Sigmoid colon (tissue), 6 donors: ENCODE measurements at regions not wholly inside any gene's neighbourhood (a gene's known extent, or its start where the extent isn't known, plus 50 kb on each side); places are given as distances from the start of the nearest gene placed in this dataset.

Experiments used
- DNase-seq: peaks from one replicate; pipeline ENCODE4 v3.0.0-alpha.2; 2019
- H3K27ac ChIP-seq, 4 donors: fragments of 200-600 bp; sonication (generic); one replicate each; pipeline ENCODE4 v1.5.1; 2016 to 2019; ENCODE audit warnings: mild to moderate bottlenecking in 1 of 4
- H3K27me3 ChIP-seq, 3 donors: fragments of 200-600 bp; sonication (generic); one replicate each; pipeline ENCODE4 v1.5.1; 2019; ENCODE audit warnings: mild to moderate bottlenecking in 1 of 3
- H3K36me3 ChIP-seq, 4 donors: fragments of 200-600 bp; sonication (generic); one replicate each; pipeline ENCODE4 v1.5.1; 2016 to 2019
- H3K4me1 ChIP-seq, 4 donors: fragments of 200-600 bp; sonication (generic); one replicate each; pipeline ENCODE4 v1.5.1; 2017 to 2019
- H3K4me3 ChIP-seq, 4 donors: fragments of 200-600 bp; sonication (generic); one replicate each; pipeline ENCODE4 v1.5.1; 2017 to 2019; ENCODE audit warnings: mild to moderate bottlenecking in 2 of 4, moderate library complexity in 1 of 4
- H3K9me3 ChIP-seq, 4 donors: fragments of 200-600 bp in 3 of 4; sonication (generic) in 3 of 4; one replicate each; pipeline versions ENCODE4 v1.5.1 to v1.6.1; 2013 to 2019
- EP300 ChIP-seq, 4 donors: sonication (generic); formaldehyde crosslinking; IDR thresholded peaks; one replicate each; pipeline ENCODE4 v1.6.1; 2017; ENCODE audit warnings: antibody characterized with exemption in 4 of 4
- POLR2A ChIP-seq, 2 donors: fragments of 450-650 bp; IDR thresholded peaks; one replicate each; pipeline ENCODE4 v1.6.1; 2016; ENCODE audit warnings: antibody characterized with exemption in 2 of 2, mild to moderate bottlenecking in 2 of 2, moderate library complexity in 2 of 2
- POLR2AphosphoS5 ChIP-seq, 4 donors: sonication (generic); formaldehyde crosslinking; IDR thresholded peaks; one replicate each; pipeline ENCODE4 v1.6.1; 2017; ENCODE audit warnings: antibody characterized with exemption in 4 of 4
- WGBS, 2 donors: extraction: QIAGEN DNeasy Blood & Tissue Kit; methylation state at CpG; one replicate each; pipeline ENCODE4 v1.1.7; 2013; 5-methylcytosine and 5-hydroxymethylcytosine counted together
- intact Hi-C: fragments of 100-400 bp; cut with DNase I; formaldehyde crosslinking; loops from one replicate; pipeline ENCODE4 v1.15.1; 2023
- TF ChIP-seq, protein P1 (sequence below), 4 experiments: fragments of 450-650 bp in 3 of 4; fragments of 200-600 bp in 1 of 4; IDR thresholded peaks; one replicate each; pipeline ENCODE4 v1.5.1; 2016 to 2019; ENCODE audit warnings: antibody characterized with exemption in 4 of 4, mild to moderate bottlenecking in 3 of 4, moderate library complexity in 2 of 4
- donor health status: healthy with polysubstance abuse.
- donor health status: healthy.

- no peak for DNase-seq
- no peaks in the 10 kb centered on the region for H3K4me1 ChIP-seq
- 69 to 79% methylated on average over 5 of the region's 5 CpGs for WGBS, 2 donors
- intact Hi-C loops: no loop called here
- no peaks in the 10 kb centered on the region for H3K36me3 ChIP-seq
- TF ChIP-seq POLR2A (IDR thresholded peaks at IDR 0.05): no peak
- no peak for TF ChIP-seq POLR2AphosphoS5 (IDR thresholded peaks at IDR 0.05)
- no peak for TF ChIP-seq EP300 (IDR thresholded peaks at IDR 0.05)
- TF ChIP-seq, protein P1, sequence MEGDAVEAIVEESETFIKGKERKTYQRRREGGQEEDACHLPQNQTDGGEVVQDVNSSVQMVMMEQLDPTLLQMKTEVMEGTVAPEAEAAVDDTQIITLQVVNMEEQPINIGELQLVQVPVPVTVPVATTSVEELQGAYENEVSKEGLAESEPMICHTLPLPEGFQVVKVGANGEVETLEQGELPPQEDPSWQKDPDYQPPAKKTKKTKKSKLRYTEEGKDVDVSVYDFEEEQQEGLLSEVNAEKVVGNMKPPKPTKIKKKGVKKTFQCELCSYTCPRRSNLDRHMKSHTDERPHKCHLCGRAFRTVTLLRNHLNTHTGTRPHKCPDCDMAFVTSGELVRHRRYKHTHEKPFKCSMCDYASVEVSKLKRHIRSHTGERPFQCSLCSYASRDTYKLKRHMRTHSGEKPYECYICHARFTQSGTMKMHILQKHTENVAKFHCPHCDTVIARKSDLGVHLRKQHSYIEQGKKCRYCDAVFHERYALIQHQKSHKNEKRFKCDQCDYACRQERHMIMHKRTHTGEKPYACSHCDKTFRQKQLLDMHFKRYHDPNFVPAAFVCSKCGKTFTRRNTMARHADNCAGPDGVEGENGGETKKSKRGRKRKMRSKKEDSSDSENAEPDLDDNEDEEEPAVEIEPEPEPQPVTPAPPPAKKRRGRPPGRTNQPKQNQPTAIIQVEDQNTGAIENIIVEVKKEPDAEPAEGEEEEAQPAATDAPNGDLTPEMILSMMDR (IDR thresholded peaks at IDR 0.05): no peak
- no peaks in the 10 kb centered on the region for H3K9me3 ChIP-seq
- H3K27ac ChIP-seq: no peak overlapping the region
- H3K27me3 ChIP-seq: no peaks in the 10 kb centered on the region
- no peak overlapping the region for H3K4me3 ChIP-seq
Observed at GRCh38 chr6:151704383-151704782, 103.1 kb upstream of the ESR1 start.

GRCh38 chr6:151705993-151706733, 101.3 kb upstream of the ESR1 start:
- WGBS, 2 donors: 43 to 68% methylated on average over 6 of the region's 6 CpGs
- no peaks in the 10 kb centered on the region for H3K4me1 ChIP-seq
- intact Hi-C loops: no loop called here
- H3K9me3 ChIP-seq: no peaks in the 10 kb centered on the region
- no peak overlapping the region for H3K27ac ChIP-seq
- H3K36me3 ChIP-seq: no peaks in the 10 kb centered on the region
- H3K27me3 ChIP-seq: no peaks in the 10 kb centered on the region
- DNase-seq: no peak
- TF ChIP-seq, protein P1 (IDR thresholded peaks at IDR 0.05): no peak
- no peak for TF ChIP-seq POLR2AphosphoS5 (IDR thresholded peaks at IDR 0.05)
- no peak for TF ChIP-seq EP300 (IDR thresholded peaks at IDR 0.05)
- no peak for TF ChIP-seq POLR2A (IDR thresholded peaks at IDR 0.05)
- H3K4me3 ChIP-seq: no peak overlapping the region

- Histone ChIP-seq H3K36me3 (no peaks in the 10 kb centered on the region), H3K27me3 (no peaks in the 10 kb centered on the region), H3K4me3 (no peak overlapping the region), H3K27ac (no peak overlapping the region), H3K4me1 (no peaks in the 10 kb centered on the region), H3K9me3 (no peaks in the 10 kb centered on the region)
- intact Hi-C loops: no loop called here
- DNase-seq: no peak
- TF ChIP-seq POLR2A (IDR thresholded peaks at IDR 0.05) (no peak), EP300 (IDR thresholded peaks at IDR 0.05) (no peak), POLR2AphosphoS5 (IDR thresholded peaks at IDR 0.05) (no peak)
- TF ChIP-seq, protein P1 (IDR thresholded peaks at IDR 0.05): no peak
- WGBS, 2 donors: 89 to 94% methylated on average over 3 of the region's 3 CpGs
Observed at GRCh38 chr6:151709329-151709728, 98.2 kb upstream of the ESR1 start.

DNA sequence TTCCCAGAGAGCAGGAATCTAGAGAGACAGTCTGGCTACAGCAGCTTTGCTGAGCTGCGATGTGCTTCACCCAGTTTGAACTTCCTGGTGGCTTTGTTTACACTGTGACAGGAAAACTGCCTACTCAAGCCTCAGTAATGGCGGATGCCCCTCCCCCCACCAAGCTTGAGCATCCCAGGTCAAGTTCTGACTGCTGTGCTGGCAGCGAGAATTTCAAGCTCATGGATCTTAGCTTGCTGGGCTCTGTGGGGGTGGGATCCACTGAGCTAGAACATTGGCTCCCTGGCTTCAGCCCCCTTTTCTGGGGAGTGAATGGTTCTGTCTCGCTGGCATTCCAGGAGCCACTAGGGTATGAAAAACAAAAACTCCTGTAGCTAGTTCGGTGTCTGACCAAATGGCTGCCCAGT, 91.0 kb upstream of the ESR1 start:
- Histone ChIP-seq H3K4me3 (no peak overlapping the region), H3K4me1 (no peaks in the 10 kb centered on the region), H3K27me3 (peaks cover 0 to 3% (median 0%) of the 10 kb centered on the region in 3 donors), H3K9me3 (no peaks in the 10 kb centered on the region), H3K27ac (no peak overlapping the region), H3K36me3 (no peaks in the 10 kb centered on the region)
- TF ChIP-seq POLR2A (IDR thresholded peaks at IDR 0.05): no peak
- TF ChIP-seq EP300 (IDR thresholded peaks at IDR 0.05): no peak
- TF ChIP-seq, protein P1 (IDR thresholded peaks at IDR 0.05): no peak
- no peak for TF ChIP-seq POLR2AphosphoS5 (IDR thresholded peaks at IDR 0.05)
- 52 to 61% methylated on average over 5 of the region's 5 CpGs for WGBS, 2 donors
- no peak for DNase-seq
- intact Hi-C loops: no loop called here

GRCh38 chr6:151719070-151719469, 88.4 kb upstream of the ESR1 start:
- intact Hi-C loops: no loop called here
- Histone ChIP-seq H3K36me3 (no peaks in the 10 kb centered on the region), H3K27ac (no peak overlapping the region), H3K4me1 (no peaks in the 10 kb centered on the region), H3K4me3 (no peak overlapping the region), H3K9me3 (no peaks in the 10 kb centered on the region), H3K27me3 (peaks cover 0 to 3% (median 0%) of the 10 kb centered on the region in 3 donors)
- DNase-seq: no peak
- TF ChIP-seq POLR2AphosphoS5 (IDR thresholded peaks at IDR 0.05) (no peak), EP300 (IDR thresholded peaks at IDR 0.05) (no peak), POLR2A (IDR thresholded peaks at IDR 0.05) (no peak)
- TF ChIP-seq, protein P1 (IDR thresholded peaks at IDR 0.05): no peak
- WGBS, 2 donors: 53 to 70% methylated on average over 5 of the region's 5 CpGs
